SK-N-MC (cell line): ENCODE measurements at regions not wholly inside any gene's neighbourhood (a gene's known extent, or its start where the extent isn't known, plus 50 kb on each side); places are given as distances from the start of the nearest gene placed in this dataset.

Experiments
- EZH2 ChIP-seq: fragments of 200-600 bp; sonication (generic); IDR thresholded peaks from one replicate; pipeline ENCODE4 v1.6.1; 2017; ENCODE audit warnings: antibody characterized with exemption
- FOXP2 ChIP-seq: optimal IDR thresholded peaks from 2 replicates; pipeline ENCODE3; 2011; ENCODE audit warnings: mild to moderate bottlenecking, moderate library complexity; ENCODE audit not compliant: insufficient read depth; ENCODE audit errors: extremely low read length, control extremely low read depth
- POLR2AphosphoS5 ChIP-seq: IDR thresholded peaks from 2 replicates; pipeline ENCODE4 v1.6.1; 2012; ENCODE audit warnings: mild to moderate bottlenecking, low read depth, low read length, borderline replicate concordance

- TF ChIP-seq POLR2AphosphoS5 (no peak), EZH2 (no peak), FOXP2 (no peak)
Observed at GRCh38 chr3:117754841-117755240, 1045.3 kb downstream of the TUSC7 start.
